Adrenal gland (tissue), 5 donors: ENCODE measurements at regions not wholly inside any gene's neighbourhood (a gene's known extent, or its start where the extent isn't known, plus 50 kb on each side); places are given as distances from the start of the nearest gene placed in this dataset.

Experiments used
- POLR2A ChIP-seq, 2 donors: fragments of 450-650 bp; IDR thresholded peaks; one replicate each; pipeline ENCODE4 v1.6.1; 2017; ENCODE audit warnings: antibody characterized with exemption in 2 of 2, mild to moderate bottlenecking in 2 of 2, moderate library complexity in 1 of 2
- TF ChIP-seq, protein P1 (sequence below), 6 experiments: fragments of 450-650 bp in 4 of 6; fragments of 200-600 bp in 2 of 6; sonication (generic) in 1 of 6; IDR thresholded peaks; 1 replicate in 5 of 6; 2 replicates in 1 of 6; pipeline versions ENCODE4 v1.5.1 to v1.8.0; 2016 to 2021; ENCODE audit warnings: antibody characterized with exemption in 6 of 6, mild to moderate bottlenecking in 2 of 6, moderate library complexity in 1 of 6
- donor health status: DM: no; HTN: no; CAD: no.

DNA sequence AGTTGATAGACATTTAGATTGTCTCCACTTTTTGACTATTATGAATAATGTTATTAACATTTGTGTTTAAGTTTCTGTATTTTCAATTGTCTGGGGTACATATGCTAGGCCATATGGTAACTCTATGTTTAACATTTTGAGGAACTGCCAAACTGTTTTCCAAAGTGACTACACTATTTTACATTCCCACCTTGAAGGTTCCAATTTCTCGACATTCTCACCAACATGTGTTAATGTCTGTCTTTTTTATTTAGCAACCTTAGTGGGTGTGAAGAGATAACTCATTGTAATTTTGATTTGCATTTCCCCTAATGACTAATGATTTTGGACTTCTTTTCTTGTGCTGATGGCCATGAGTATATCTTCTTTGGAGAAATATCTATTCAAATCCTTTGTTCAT lies 832.4 kb downstream of the DNAJB9 start:
- TF ChIP-seq, protein P1, sequence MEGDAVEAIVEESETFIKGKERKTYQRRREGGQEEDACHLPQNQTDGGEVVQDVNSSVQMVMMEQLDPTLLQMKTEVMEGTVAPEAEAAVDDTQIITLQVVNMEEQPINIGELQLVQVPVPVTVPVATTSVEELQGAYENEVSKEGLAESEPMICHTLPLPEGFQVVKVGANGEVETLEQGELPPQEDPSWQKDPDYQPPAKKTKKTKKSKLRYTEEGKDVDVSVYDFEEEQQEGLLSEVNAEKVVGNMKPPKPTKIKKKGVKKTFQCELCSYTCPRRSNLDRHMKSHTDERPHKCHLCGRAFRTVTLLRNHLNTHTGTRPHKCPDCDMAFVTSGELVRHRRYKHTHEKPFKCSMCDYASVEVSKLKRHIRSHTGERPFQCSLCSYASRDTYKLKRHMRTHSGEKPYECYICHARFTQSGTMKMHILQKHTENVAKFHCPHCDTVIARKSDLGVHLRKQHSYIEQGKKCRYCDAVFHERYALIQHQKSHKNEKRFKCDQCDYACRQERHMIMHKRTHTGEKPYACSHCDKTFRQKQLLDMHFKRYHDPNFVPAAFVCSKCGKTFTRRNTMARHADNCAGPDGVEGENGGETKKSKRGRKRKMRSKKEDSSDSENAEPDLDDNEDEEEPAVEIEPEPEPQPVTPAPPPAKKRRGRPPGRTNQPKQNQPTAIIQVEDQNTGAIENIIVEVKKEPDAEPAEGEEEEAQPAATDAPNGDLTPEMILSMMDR (IDR thresholded peaks at IDR 0.05), result no peak
- no peak for TF ChIP-seq POLR2A (IDR thresholded peaks at IDR 0.05)
